Hepatocyte (in vitro differentiated cells): ENCODE measurements at regions not wholly inside any gene's neighbourhood (a gene's known extent, or its start where the extent isn't known, plus 50 kb on each side); places are given as distances from the start of the nearest gene placed in this dataset.

Experiments used
- CTCF ChIP-seq: fragments of 200-600 bp; sonication (generic); IDR thresholded peaks from 2 replicates; pipeline ENCODE4 v1.5.1; 2016; ENCODE audit warnings: antibody characterized with exemption, mild to moderate bottlenecking; ENCODE audit not compliant: poor library complexity
- EZH2phosphoT487 ChIP-seq: fragments of 200-600 bp; sonication (generic); IDR thresholded peaks from one replicate; pipeline ENCODE4 v1.6.1; 2018; ENCODE audit warnings: antibody characterized with exemption, mild to moderate bottlenecking, low read depth, moderate library complexity; ENCODE audit not compliant: unreplicated experiment, severe bottlenecking

- no peak for TF ChIP-seq CTCF
- no peak for TF ChIP-seq EZH2phosphoT487
Measured at GRCh38 chr7:36055207-36055606, 97.8 kb upstream of the EEPD1 start.
